ENCODE measurements at regions not wholly inside any gene's neighbourhood (a gene's known extent, or its start where the extent isn't known, plus 50 kb on each side); places are given as distances from the start of the nearest gene placed in this dataset.
A peak's percentile ranks its signal among the peaks of the same experiment; 100 is the strongest.

GRCh38 chr3:28186748-28187147 is 54.7 kb upstream of the CMC1 start:
- intact Hi-C loops (cut with micrococcal nuclease): no loop called here
- H3K27ac Mint-ChIP-seq (ENCODE audit: low read depth, unreplicated experiment): peak overlapping the region; percentile 83
- no peaks in the 10 kb centered on the region for H3K36me3 Mint-ChIP-seq (ENCODE audit: insufficient read depth, unreplicated experiment)
- H3K4me3 Mint-ChIP-seq (ENCODE audit: unreplicated experiment): no peak overlapping the region
- H3K9me3 Mint-ChIP-seq (ENCODE audit: unreplicated experiment): no peaks in the 10 kb centered on the region
- DNase-seq (ENCODE audit: unreplicated experiment): no peak
- no TSS peak for BruUV-seq (replicated peaks)
- POLR2A ChIA-PET: interaction anchor here (0.6 kb wide), 1 partner anchor 16 kb away, joined by 3 read pairs; no protein-coding TSS in a partner anchor
- CTCF ChIA-PET: no interaction called here
- H3K4me1 Mint-ChIP-seq (ENCODE audit: insufficient read depth, unreplicated experiment): peaks cover 12% of the 10 kb centered on the region
- TF ChIP-seq CTCF (IDR thresholded peaks at IDR 0.05; ENCODE audit: unreplicated experiment): no peak
- no peaks in the 10 kb centered on the region for H3K27me3 Mint-ChIP-seq (ENCODE audit: insufficient read depth, unreplicated experiment)

- no peaks in the 10 kb centered on the region for H3K27me3 Mint-ChIP-seq (ENCODE audit: insufficient read depth, unreplicated experiment)
- ChIA-PET CTCF (no interaction called here), POLR2A (interaction anchor here (0.6 kb wide), 1 partner anchor 431 kb away, joined by 5 read pairs; no protein-coding TSS in a partner anchor)
- intact Hi-C loops (cut with micrococcal nuclease): no loop called here
- no peak for TF ChIP-seq CTCF (IDR thresholded peaks at IDR 0.05; ENCODE audit: unreplicated experiment)
- no peaks in the 10 kb centered on the region for H3K36me3 Mint-ChIP-seq (ENCODE audit: insufficient read depth, unreplicated experiment)
- no peaks in the 10 kb centered on the region for H3K9me3 Mint-ChIP-seq (ENCODE audit: unreplicated experiment)
- H3K4me3 Mint-ChIP-seq (ENCODE audit: unreplicated experiment): no peak overlapping the region
- no peak overlapping the region for H3K27ac Mint-ChIP-seq (ENCODE audit: low read depth, unreplicated experiment)
- DNase-seq (ENCODE audit: unreplicated experiment): no peak
- H3K4me1 Mint-ChIP-seq (ENCODE audit: insufficient read depth, unreplicated experiment): peaks cover 12% of the 10 kb centered on the region
- BruUV-seq (replicated peaks): no TSS peak
These were observed 52.7 kb upstream of the CMC1 start for GRCh38 chr3:28188686-28189085.

GRCh38 chr3:28191363-28191762 is 50.1 kb upstream of the CMC1 start:
- Mint-ChIP-seq H3K36me3 (ENCODE audit: insufficient read depth, unreplicated experiment) (no peaks in the 10 kb centered on the region), H3K4me1 (ENCODE audit: insufficient read depth, unreplicated experiment) (peaks cover 9% of the 10 kb centered on the region), H3K27me3 (ENCODE audit: insufficient read depth, unreplicated experiment) (no peaks in the 10 kb centered on the region), H3K27ac (ENCODE audit: low read depth, unreplicated experiment) (no peak overlapping the region), H3K9me3 (ENCODE audit: unreplicated experiment) (no peaks in the 10 kb centered on the region), H3K4me3 (ENCODE audit: unreplicated experiment) (no peak overlapping the region)
- BruUV-seq (replicated peaks): no TSS peak
- intact Hi-C loops (cut with micrococcal nuclease): no loop called here
- CTCF ChIA-PET: no interaction called here
- TF ChIP-seq CTCF (IDR thresholded peaks at IDR 0.05; ENCODE audit: unreplicated experiment): no peak
- DNase-seq (ENCODE audit: unreplicated experiment): no peak
- POLR2A ChIA-PET: no interaction called here
